Chondrocyte (in vitro differentiated cells): ENCODE measurements at regions not wholly inside any gene's neighbourhood (a gene's known extent, or its start where the extent isn't known, plus 50 kb on each side); places are given as distances from the start of the nearest gene placed in this dataset.

Source experiments
- DNase-seq: peaks from one replicate; pipeline ENCODE4 v3.0.0; 2021; ENCODE audit warnings: mixed read lengths, low spot score
- H3K27ac Mint-ChIP-seq: one replicate; pipeline ENCODE4 v1.8.0; 2021; ENCODE audit warnings: mild to moderate bottlenecking, moderate library complexity, mixed read lengths; ENCODE audit not compliant: unreplicated experiment
- H3K27me3 Mint-ChIP-seq: 2 replicates; pipeline ENCODE4 v1.8.0; 2021; ENCODE audit warnings: low read depth, mixed read lengths
- H3K36me3 Mint-ChIP-seq: 2 replicates; pipeline ENCODE4 v1.8.0; 2021; ENCODE audit warnings: low read depth, mixed read lengths
- H3K4me1 Mint-ChIP-seq: 2 replicates; pipeline ENCODE4 v1.8.0; 2021; ENCODE audit warnings: low read depth, mild to moderate bottlenecking, mixed read lengths
- H3K4me3 Mint-ChIP-seq: one replicate; pipeline ENCODE4 v1.8.0; 2021; ENCODE audit warnings: mild to moderate bottlenecking, moderate library complexity, mixed read lengths; ENCODE audit not compliant: unreplicated experiment
- H3K9me3 Mint-ChIP-seq: 2 replicates; pipeline ENCODE4 v1.8.0; 2021; ENCODE audit warnings: low read depth, mixed read lengths
- CTCF ChIP-seq: fragments of 200-600 bp; sonication (generic); IDR thresholded peaks from 2 replicates; pipeline ENCODE4 v1.5.0; 2021; ENCODE audit warnings: antibody characterized with exemption, mild to moderate bottlenecking, moderate library complexity

- H3K36me3 Mint-ChIP-seq: no peaks in the 10 kb centered on the region
- no peaks in the 10 kb centered on the region for H3K9me3 Mint-ChIP-seq
- no peak overlapping the region for H3K4me3 Mint-ChIP-seq
- H3K4me1 Mint-ChIP-seq: no peaks in the 10 kb centered on the region
- H3K27me3 Mint-ChIP-seq: peaks cover 26% of the 10 kb centered on the region
- H3K27ac Mint-ChIP-seq: no peak overlapping the region
- no peak for TF ChIP-seq CTCF
- DNase-seq: no peak
These were observed 193.8 kb upstream of the IRX3 start for GRCh38 chr16:54480429-54480828.

GRCh38 chr16:54479546-54479945 lies 193.0 kb upstream of the IRX3 start:
- no peak for DNase-seq
- Mint-ChIP-seq H3K4me3 (no peak overlapping the region), H3K27me3 (peaks cover 25% of the 10 kb centered on the region), H3K27ac (no peak overlapping the region), H3K4me1 (no peaks in the 10 kb centered on the region), H3K9me3 (no peaks in the 10 kb centered on the region), H3K36me3 (no peaks in the 10 kb centered on the region)
- TF ChIP-seq CTCF: no peak

- Mint-ChIP-seq H3K9me3 (no peaks in the 10 kb centered on the region), H3K4me1 (no peaks in the 10 kb centered on the region), H3K4me3 (no peak overlapping the region), H3K27me3 (peaks cover 15% of the 10 kb centered on the region), H3K36me3 (no peaks in the 10 kb centered on the region), H3K27ac (no peak overlapping the region)
- no peak for TF ChIP-seq CTCF
- DNase-seq: no peak
These were observed 191.1 kb upstream of the IRX3 start for GRCh38 chr16:54477714-54478113.

GRCh38 chr16:54475019-54475601 lies 188.5 kb upstream of the IRX3 start:
- Mint-ChIP-seq H3K27me3 (peaks cover 22% of the 10 kb centered on the region), H3K27ac (no peak overlapping the region), H3K36me3 (no peaks in the 10 kb centered on the region), H3K9me3 (no peaks in the 10 kb centered on the region), H3K4me3 (no peak overlapping the region), H3K4me1 (no peaks in the 10 kb centered on the region)
- DNase-seq: no peak
- no peak for TF ChIP-seq CTCF

- Mint-ChIP-seq H3K9me3 (no peaks in the 10 kb centered on the region), H3K36me3 (no peaks in the 10 kb centered on the region), H3K27me3 (peaks cover 19% of the 10 kb centered on the region), H3K27ac (no peak overlapping the region), H3K4me3 (no peak overlapping the region), H3K4me1 (no peaks in the 10 kb centered on the region)
- no peak for TF ChIP-seq CTCF
- no peak for DNase-seq
These were observed 186.8 kb upstream of the IRX3 start for GRCh38 chr16:54473226-54473993.
